Mesothelial cell of epicardium (in vitro differentiated cells): ENCODE measurements at regions not wholly inside any gene's neighbourhood (a gene's known extent, or its start where the extent isn't known, plus 50 kb on each side); places are given as distances from the start of the nearest gene placed in this dataset.
"Not testable (repeated sequence)": the region's sequence is repeated elsewhere in the genome, so short reads cannot be mapped to it uniquely, and the experiment has no call there.

ENCODE experiments used
- DNase-seq, 2 experiments: peaks; one replicate each; pipeline ENCODE4 v3.0.0; 2021; ENCODE audit warnings: low spot score in 2 of 2; ENCODE audit not compliant: unreplicated experiment in 2 of 2
- H3K27ac Mint-ChIP-seq: 2 replicates; pipeline ENCODE4 v1.8.0; 2021; ENCODE audit warnings: mixed read lengths
- H3K27me3 Mint-ChIP-seq: 2 replicates; pipeline ENCODE4 v1.8.0; 2021; ENCODE audit warnings: low read depth, mixed read lengths
- H3K36me3 Mint-ChIP-seq: 2 replicates; pipeline ENCODE4 v1.8.0; 2021; ENCODE audit warnings: mixed read lengths
- H3K4me1 Mint-ChIP-seq: 2 replicates; pipeline ENCODE4 v1.8.0; 2021; ENCODE audit warnings: mixed read lengths
- H3K4me3 Mint-ChIP-seq: 2 replicates; pipeline ENCODE4 v1.8.0; 2021; ENCODE audit warnings: mild to moderate bottlenecking, moderate library complexity, mixed read lengths
- H3K9me3 Mint-ChIP-seq: 2 replicates; pipeline ENCODE4 v1.8.0; 2021; ENCODE audit warnings: mixed read lengths
- TF ChIP-seq, protein P1 (sequence below): fragments of 200-600 bp; sonication (generic); IDR thresholded peaks from one replicate; pipeline ENCODE4 v1.5.0; 2021; ENCODE audit warnings: antibody characterized with exemption; ENCODE audit not compliant: unreplicated experiment

DNA sequence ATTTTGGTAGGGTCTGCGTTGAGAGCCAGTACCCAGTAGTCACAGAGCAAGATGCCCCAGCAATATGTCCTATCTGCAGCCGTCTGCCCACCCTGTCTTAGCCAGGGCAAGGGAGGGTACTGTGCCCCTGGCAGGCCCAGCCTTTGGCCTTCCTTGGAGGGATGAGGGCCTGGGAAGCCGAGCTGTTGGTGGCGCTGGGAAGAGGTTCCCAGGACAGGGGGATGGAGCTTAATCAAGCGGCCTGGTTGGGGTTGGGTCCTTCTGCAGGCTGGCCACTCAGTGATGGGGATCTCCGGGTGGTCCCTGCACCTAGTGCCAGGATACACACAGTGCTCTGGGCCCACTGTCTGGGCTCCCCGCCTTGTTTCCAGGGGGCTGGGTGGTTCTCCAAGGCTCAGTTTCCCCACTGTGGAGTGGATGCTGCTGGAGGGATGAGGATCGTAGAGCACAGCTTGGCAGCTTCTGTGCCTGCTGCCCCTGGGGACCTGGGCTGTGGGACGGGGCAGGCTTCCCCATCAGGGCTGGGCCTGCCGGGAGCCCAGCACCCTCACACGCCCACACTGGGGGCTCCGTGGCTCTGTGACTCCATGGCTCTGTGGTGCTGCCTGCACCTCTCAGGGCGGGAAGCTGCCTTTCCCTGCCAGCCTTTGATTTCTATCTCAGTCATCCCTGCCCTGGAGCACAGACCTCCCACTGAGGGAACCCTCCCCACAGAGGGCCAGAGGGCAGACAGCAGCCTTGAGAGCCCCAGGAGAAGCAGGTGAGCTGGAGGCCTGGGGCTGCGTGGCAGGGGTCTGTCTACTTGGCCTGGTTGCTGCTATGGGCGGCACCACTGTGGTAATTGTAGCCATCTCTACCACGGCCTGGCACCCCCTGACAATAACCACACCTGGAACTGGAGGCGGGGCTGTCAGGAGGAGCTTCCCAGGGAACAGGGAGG, 357.0 kb downstream of the TMEM121 start:
- Mint-ChIP-seq H3K27me3 (no peaks in the 10 kb centered on the region), H3K36me3 (peaks cover 5% of the 10 kb centered on the region), H3K4me3 (no peak overlapping the region), H3K27ac (no peak overlapping the region), H3K4me1 (no peaks in the 10 kb centered on the region), H3K9me3 (peaks cover 17% of the 10 kb centered on the region)
- TF ChIP-seq, protein P1, sequence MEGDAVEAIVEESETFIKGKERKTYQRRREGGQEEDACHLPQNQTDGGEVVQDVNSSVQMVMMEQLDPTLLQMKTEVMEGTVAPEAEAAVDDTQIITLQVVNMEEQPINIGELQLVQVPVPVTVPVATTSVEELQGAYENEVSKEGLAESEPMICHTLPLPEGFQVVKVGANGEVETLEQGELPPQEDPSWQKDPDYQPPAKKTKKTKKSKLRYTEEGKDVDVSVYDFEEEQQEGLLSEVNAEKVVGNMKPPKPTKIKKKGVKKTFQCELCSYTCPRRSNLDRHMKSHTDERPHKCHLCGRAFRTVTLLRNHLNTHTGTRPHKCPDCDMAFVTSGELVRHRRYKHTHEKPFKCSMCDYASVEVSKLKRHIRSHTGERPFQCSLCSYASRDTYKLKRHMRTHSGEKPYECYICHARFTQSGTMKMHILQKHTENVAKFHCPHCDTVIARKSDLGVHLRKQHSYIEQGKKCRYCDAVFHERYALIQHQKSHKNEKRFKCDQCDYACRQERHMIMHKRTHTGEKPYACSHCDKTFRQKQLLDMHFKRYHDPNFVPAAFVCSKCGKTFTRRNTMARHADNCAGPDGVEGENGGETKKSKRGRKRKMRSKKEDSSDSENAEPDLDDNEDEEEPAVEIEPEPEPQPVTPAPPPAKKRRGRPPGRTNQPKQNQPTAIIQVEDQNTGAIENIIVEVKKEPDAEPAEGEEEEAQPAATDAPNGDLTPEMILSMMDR: no peak
- DNase-seq: peak; percentile 6 to 27

- H3K27me3 Mint-ChIP-seq, H3K4me1 Mint-ChIP-seq, H3K4me3 Mint-ChIP-seq, H3K27ac Mint-ChIP-seq, H3K36me3 Mint-ChIP-seq: not testable (repeated sequence)
- DNase-seq: peak; percentile 3 to 16
- H3K9me3 Mint-ChIP-seq: peaks cover 18% of the 10 kb centered on the region
Measured at GRCh38 chr14:105884192-105884807, 357.9 kb downstream of the TMEM121 start.

- Mint-ChIP-seq H3K9me3 (peaks cover 18% of the 10 kb centered on the region), H3K4me1 (no peaks in the 10 kb centered on the region), H3K27ac (no peak overlapping the region), H3K36me3 (peaks cover 5% of the 10 kb centered on the region), H3K27me3 (no peaks in the 10 kb centered on the region), H3K4me3 (no peak overlapping the region)
- TF ChIP-seq, protein P1: no peak
- peak; percentile 3 to 21 for DNase-seq
Measured at GRCh38 chr14:105884808-105885281, 358.5 kb downstream of the TMEM121 start.

DNA sequence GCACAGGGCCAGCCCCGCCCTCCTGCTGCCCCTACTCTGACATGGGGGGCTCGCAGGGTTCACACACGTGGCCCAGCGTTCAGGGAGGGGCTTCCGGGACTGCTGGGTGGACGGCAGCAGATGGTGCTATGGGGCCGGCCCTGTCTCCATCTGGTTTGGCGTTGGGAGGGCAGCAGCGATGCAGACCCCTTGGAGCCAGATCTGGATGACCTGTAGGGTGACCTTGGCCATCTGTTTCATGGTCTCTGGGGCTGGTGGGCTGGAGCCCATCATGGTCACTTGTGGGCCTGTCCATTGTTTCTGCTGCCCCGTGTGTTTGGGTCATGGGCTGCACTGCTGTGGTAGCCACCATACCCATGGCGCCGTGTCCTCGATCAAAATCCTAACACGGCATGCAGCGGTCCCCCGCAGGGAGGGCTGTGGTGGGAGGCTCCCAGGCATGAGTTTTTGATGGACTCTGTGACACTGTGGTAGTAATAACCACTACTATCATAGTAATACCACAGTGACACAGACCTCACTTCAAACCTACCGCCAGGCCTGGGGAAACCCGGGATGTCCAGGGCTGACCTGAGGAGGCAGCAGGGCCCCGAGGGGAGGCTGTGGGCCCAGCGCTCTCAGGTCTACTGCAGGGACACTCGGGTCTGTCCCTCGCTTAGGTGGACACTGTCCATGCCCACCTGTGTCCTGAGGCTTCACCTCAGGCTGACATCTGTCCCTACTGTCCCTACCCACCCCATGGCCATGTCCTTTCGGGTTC, 359.4 kb downstream of the TMEM121 start:
- Mint-ChIP-seq H3K36me3 (peaks cover 5% of the 10 kb centered on the region), H3K27ac (no peak overlapping the region), H3K4me3 (no peak overlapping the region), H3K9me3 (peaks cover 18% of the 10 kb centered on the region), H3K27me3 (no peaks in the 10 kb centered on the region), H3K4me1 (no peaks in the 10 kb centered on the region)
- DNase-seq: peak; percentile 6 to 27
- TF ChIP-seq, protein P1: no peak

GRCh38 chr14:105886791-105887191, 360.4 kb downstream of the TMEM121 start:
- not testable (repeated sequence) for H3K27ac Mint-ChIP-seq, DNase-seq, H3K36me3 Mint-ChIP-seq, H3K4me1 Mint-ChIP-seq, H3K27me3 Mint-ChIP-seq, H3K4me3 Mint-ChIP-seq
- H3K9me3 Mint-ChIP-seq: peaks cover 18% of the 10 kb centered on the region

DNA sequence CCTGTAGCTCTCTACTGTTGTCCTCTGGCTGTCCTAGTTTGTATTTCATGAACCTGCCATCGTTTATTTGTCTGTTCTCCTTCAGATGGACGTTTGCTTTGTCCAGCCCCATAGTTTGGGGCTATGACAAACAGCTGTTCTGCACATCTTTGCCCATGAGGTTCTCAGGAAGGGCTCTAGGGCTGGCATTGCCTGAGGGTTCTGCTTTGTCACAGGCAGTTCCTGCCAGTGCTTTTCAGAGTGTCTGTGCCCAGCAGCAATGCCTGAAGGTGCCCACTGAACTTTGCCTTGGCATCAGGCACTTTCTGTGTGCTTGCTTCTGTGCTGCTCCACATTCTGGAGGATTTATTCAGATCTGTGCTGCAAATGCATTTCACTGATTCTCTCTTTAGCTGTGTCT, 361.3 kb downstream of the TMEM121 start:
- peaks cover 18% of the 10 kb centered on the region for H3K9me3 Mint-ChIP-seq
- H3K4me3 Mint-ChIP-seq: no peak overlapping the region
- H3K27me3 Mint-ChIP-seq: no peaks in the 10 kb centered on the region

More for the DNA sequence above, 361.3 kb downstream of the TMEM121 start:
- H3K27ac Mint-ChIP-seq: no peak overlapping the region
- TF ChIP-seq, protein P1: no peak
- DNase-seq: no peak
- H3K36me3 Mint-ChIP-seq: peaks cover 5% of the 10 kb centered on the region
- no peaks in the 10 kb centered on the region for H3K4me1 Mint-ChIP-seq
